IMR-90 (cell line): ENCODE measurements at regions not wholly inside any gene's neighbourhood (a gene's known extent, or its start where the extent isn't known, plus 50 kb on each side); places are given as distances from the start of the nearest gene placed in this dataset.

Experiments used
- ATAC-seq: fragments of 200-7000 bp; cut with Tn5 transposase; 2 replicates; pipeline ENCODE4 v1.9.1; 2020; ENCODE audit warnings: low read depth, mild to moderate bottlenecking, moderate library complexity
- BruUV-seq: library from RNA; stranded (reverse); fragments of 400-500 nt; replicated peaks from 2 replicates; lab custom pipeline; 2021; lab: Mats Ljungman, UMichigan
- CTCF ChIA-PET: fragments of 300-600 bp; formaldehyde crosslinking; extraction: SDS; loops from one replicate; lab custom pipeline; 2021; ENCODE audit warnings: antibody characterized with exemption; lab: Yijun Ruan, JAX
- POLR2A ChIA-PET: fragments of 300-600 bp; sonication (Branson Sonifier 250); formaldehyde crosslinking; loops from one replicate; lab custom pipeline; 2022; ENCODE audit warnings: antibody characterized with exemption; ENCODE audit not compliant: unreplicated experiment; lab: Charles Lee
- DNase-seq: peaks from one replicate; pipeline ENCODE4 v3.0.0; 2013
- H2AFZ ChIP-seq: replicated peaks from 2 replicates; pipeline ENCODE3; 2013; ENCODE audit warnings: low read length, mild to moderate bottlenecking; ENCODE audit not compliant: poor library complexity
- H2AK5ac ChIP-seq: 2 replicates; pipeline ENCODE4 v1.6.1; 2013; ENCODE audit warnings: low read depth, low read length, inconsistent platforms
- H2AK9ac ChIP-seq: replicated peaks from 2 replicates; pipeline ENCODE3; 2013; ENCODE audit warnings: mild to moderate bottlenecking, low read depth, low read length, moderate library complexity; ENCODE audit not compliant: poor library complexity
- H2BK120ac ChIP-seq: 2 replicates; pipeline ENCODE4 v1.6.1; 2013; ENCODE audit warnings: low read depth, low read length, inconsistent platforms
- H2BK15ac ChIP-seq: 3 replicates; pipeline ENCODE4 v1.6.1; 2013; ENCODE audit warnings: low read depth, low read length, inconsistent platforms
- H2BK20ac ChIP-seq: 2 replicates; pipeline ENCODE4 v1.6.1; 2013; ENCODE audit warnings: low read depth, mild to moderate bottlenecking, inconsistent platforms, low read length, moderate library complexity
- H2BK5ac ChIP-seq: 2 replicates; pipeline ENCODE4 v1.6.1; 2013; ENCODE audit warnings: mild to moderate bottlenecking, low read depth, low read length, inconsistent platforms; ENCODE audit not compliant: poor library complexity, severe bottlenecking
- H3K14ac ChIP-seq: replicated peaks from 2 replicates; pipeline ENCODE4 v1.6.1; 2013; ENCODE audit warnings: low read depth, low read length, inconsistent platforms
- H3K18ac ChIP-seq: 2 replicates; pipeline ENCODE4 v1.6.1; 2013; ENCODE audit warnings: low read depth, low read length, control low read depth
- H3K23ac ChIP-seq: 2 replicates; pipeline ENCODE4 v1.6.1; 2013; ENCODE audit warnings: low read depth, low read length, inconsistent platforms
- H3K27ac ChIP-seq: 2 replicates; pipeline ENCODE4 v1.5.1; 2013; ENCODE audit warnings: mild to moderate bottlenecking, control low read depth, low read length; ENCODE audit not compliant: insufficient read depth
- H3K27me3 ChIP-seq: 2 replicates; pipeline ENCODE4 v1.6.1; 2013; ENCODE audit warnings: low read length; ENCODE audit not compliant: control insufficient read depth, insufficient read depth
- H3K36me3 ChIP-seq: 2 replicates; pipeline ENCODE4 v1.6.1; 2013; ENCODE audit warnings: low read length, mixed read lengths; ENCODE audit not compliant: control insufficient read depth, insufficient read depth
- H3K4ac ChIP-seq: 2 replicates; pipeline ENCODE4 v1.6.1; 2013; ENCODE audit warnings: low read depth, low read length, inconsistent platforms
- H3K4me1 ChIP-seq: 2 replicates; pipeline ENCODE4 v1.6.1; 2013; ENCODE audit warnings: low read length, mixed read lengths; ENCODE audit not compliant: control insufficient read depth, insufficient read depth
- H3K4me2 ChIP-seq: 2 replicates; pipeline ENCODE4 v1.6.1; 2013; ENCODE audit warnings: low read depth, mild to moderate bottlenecking, control low read depth, low read length, moderate library complexity
- H3K4me3 ChIP-seq: 2 replicates; pipeline ENCODE4 v1.5.1; 2013; ENCODE audit warnings: low read depth, mild to moderate bottlenecking, control low read depth, low read length, moderate library complexity; ENCODE audit not compliant: insufficient read depth
- H3K56ac ChIP-seq: 2 replicates; pipeline ENCODE4 v1.6.1; 2013; ENCODE audit warnings: low read length, inconsistent platforms; ENCODE audit not compliant: insufficient read depth; ENCODE audit errors: extremely low read depth
- H3K79me1 ChIP-seq, 2 experiments: 2 replicates each; pipeline ENCODE4 v1.6.1; 2013; ENCODE audit warnings: low read length in 2 of 2, inconsistent platforms in 1 of 2, low read depth in 1 of 2
- H3K9ac ChIP-seq: 2 replicates; pipeline ENCODE4 v1.6.1; 2013; ENCODE audit warnings: low read depth, low read length, control low read depth
- H3K9me1 ChIP-seq: 2 replicates; pipeline ENCODE4 v1.6.1; 2013; ENCODE audit warnings: low read length, inconsistent platforms; ENCODE audit not compliant: insufficient read depth
- H3K9me3 ChIP-seq: 2 replicates; pipeline ENCODE4 v1.6.1; 2013; ENCODE audit warnings: low read length; ENCODE audit not compliant: control insufficient read depth, insufficient read depth
- H4K20me1 ChIP-seq: 2 replicates; pipeline ENCODE4 v1.6.1; 2013; ENCODE audit warnings: low read length, inconsistent platforms; ENCODE audit not compliant: insufficient read depth
- H4K5ac ChIP-seq: 2 replicates; pipeline ENCODE4 v1.6.1; 2013; ENCODE audit warnings: mild to moderate bottlenecking, low read depth, low read length, control low read depth
- H4K8ac ChIP-seq, 2 experiments: 2 replicates each; pipeline ENCODE4 v1.6.1; 2013; ENCODE audit warnings: low read depth in 2 of 2, low read length in 2 of 2, control low read depth in 1 of 2, inconsistent platforms in 1 of 2
- H4K91ac ChIP-seq: 2 replicates; pipeline ENCODE4 v1.6.1; 2013; ENCODE audit warnings: low read depth, low read length, inconsistent platforms; ENCODE audit not compliant: insufficient read depth
- BHLHE40 ChIP-seq: fragments of 150-350 bp; IDR thresholded peaks from 2 replicates; pipeline ENCODE4 v1.6.1; 2016; ENCODE audit warnings: mild to moderate bottlenecking, low read depth, low read length
- CEBPB ChIP-seq: IDR thresholded peaks from 2 replicates; pipeline ENCODE4 v1.6.1; 2012; ENCODE audit warnings: low read depth, low read length, improper control_type of control experiment
- CHD1 ChIP-seq: IDR thresholded peaks from 2 replicates; pipeline ENCODE4 v1.6.1; 2012; ENCODE audit warnings: low read depth, low read length, improper control_type of control experiment
- ELK1 ChIP-seq: fragments of 150-350 bp; IDR thresholded peaks from 2 replicates; pipeline ENCODE4 v1.6.1; 2016; ENCODE audit warnings: low read depth, mild to moderate bottlenecking, low read length, moderate library complexity, borderline replicate concordance
- FOS ChIP-seq: fragments of 150-350 bp; IDR thresholded peaks from 2 replicates; pipeline ENCODE4 v1.6.1; 2016; ENCODE audit warnings: low read depth, low read length
- MAFK ChIP-seq: IDR thresholded peaks from 2 replicates; pipeline ENCODE4 v1.6.1; 2012; ENCODE audit warnings: low read depth, low read length, improper control_type of control experiment
- RAD21 ChIP-seq: IDR thresholded peaks from 2 replicates; pipeline ENCODE4 v1.6.1; 2012; ENCODE audit warnings: low read length, improper control_type of control experiment
- RCOR1 ChIP-seq: IDR thresholded peaks from 2 replicates; pipeline ENCODE4 v1.6.1; 2012; ENCODE audit warnings: mild to moderate bottlenecking, low read length, improper control_type of control experiment; ENCODE audit not compliant: insufficient replicate concordance
- WGBS, 2 experiments: methylation state at CpG; one replicate each; pipeline versions ENCODE4 v1.1.5 to v1.1.7; 2013; ENCODE audit warnings: missing lambda C conversion rate in 2 of 2; ENCODE audit not compliant: insufficient read length in 1 of 2; ENCODE audit errors: extremely low coverage in 2 of 2; 5-methylcytosine and 5-hydroxymethylcytosine counted together
- dilution Hi-C: fragments of 300-500 bp; cut with HindIII; formaldehyde crosslinking; loops from one replicate; pipeline ENCODE4 v1.14.3; 2018; ENCODE audit warnings: low sequenced_read_pairs; ENCODE audit not compliant: unreplicated experiment
- in situ Hi-C: fragments of 300-500 bp; cut with MboI; formaldehyde crosslinking; loops from 3 replicates; pipeline ENCODE4 v1.14.3; 2019; ENCODE audit warnings: low sequenced_read_pairs, inconsistent platforms, mixed read lengths
- intact Hi-C: fragments of 100-400 bp; cut with micrococcal nuclease; formaldehyde crosslinking; loops from 2 replicates; pipeline ENCODE4 v1.10.0; 2022
- TF ChIP-seq, protein P1 (sequence below): fragments of 150-350 bp; IDR thresholded peaks from 2 replicates; pipeline ENCODE4 v1.6.1; 2017; ENCODE audit warnings: mild to moderate bottlenecking, antibody characterized with exemption, low read length, low read depth

DNA sequence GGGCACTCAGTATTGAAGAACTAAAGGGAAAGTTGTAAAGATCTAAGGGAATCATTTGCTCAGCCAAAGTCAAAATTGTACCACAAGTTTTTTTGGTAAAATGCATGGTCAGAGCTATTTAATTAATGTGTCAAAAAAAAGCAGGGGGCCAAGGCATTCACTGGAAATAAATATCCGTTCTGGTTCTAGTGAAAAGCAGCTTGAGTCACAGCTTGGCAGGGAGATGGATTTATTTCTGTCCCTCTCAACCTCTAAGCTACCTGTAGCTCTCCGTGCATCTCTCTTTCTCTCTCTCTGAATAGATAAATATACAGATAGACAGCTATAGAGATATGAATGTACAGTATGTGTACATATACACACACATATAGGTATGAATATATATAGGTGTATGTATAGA is 554.4 kb upstream of the TMEM132C start:
- Histone ChIP-seq H2AFZ (no peak overlapping the region), H2BK20ac (no peak overlapping the region), H2BK5ac (no peak overlapping the region), H3K23ac (no peak overlapping the region), H3K18ac (no peak overlapping the region), H3K79me1 (no peaks in the 10 kb centered on the region), H3K4me2 (no peak overlapping the region), H3K27me3 (no peaks in the 10 kb centered on the region), H3K9me3 (peaks cover 5% of the 10 kb centered on the region; the same call in 1 of the 2 replicates), H4K5ac (no peak overlapping the region), H3K4me3 (no peak overlapping the region), H4K91ac (no peak overlapping the region), H3K9ac (no peak overlapping the region), H3K56ac (no peak overlapping the region), H3K4ac (no peak overlapping the region), H3K9me1 (no peaks in the 10 kb centered on the region), H4K20me1 (no peaks in the 10 kb centered on the region), H3K36me3 (no peaks in the 10 kb centered on the region), H3K14ac (no peak overlapping the region), H2BK15ac (no peak overlapping the region), H3K27ac (no peak overlapping the region), H2AK5ac (no peak overlapping the region), H2BK120ac (no peak overlapping the region), H3K4me1 (no peaks in the 10 kb centered on the region), H4K8ac (no peak overlapping the region), H2AK9ac (no peak overlapping the region)
- no CpG with 5 or more reads among the region's 2 CpGs for WGBS, 2 experiments
- ChIA-PET CTCF (interaction anchor here (0.6 kb wide), 1 partner anchor 357 kb away, joined by 3 read pairs; no protein-coding TSS in a partner anchor), POLR2A (no interaction called here)
- no peak for DNase-seq
- in situ Hi-C loops: no loop called here
- no TSS peak for BruUV-seq
- dilution Hi-C loops: no loop called here
- TF ChIP-seq RAD21 (no peak), CHD1 (no peak), RCOR1 (no peak), CEBPB (no peak), FOS (no peak), ELK1 (no peak), BHLHE40 (no peak), MAFK (no peak)
- TF ChIP-seq, protein P1, sequence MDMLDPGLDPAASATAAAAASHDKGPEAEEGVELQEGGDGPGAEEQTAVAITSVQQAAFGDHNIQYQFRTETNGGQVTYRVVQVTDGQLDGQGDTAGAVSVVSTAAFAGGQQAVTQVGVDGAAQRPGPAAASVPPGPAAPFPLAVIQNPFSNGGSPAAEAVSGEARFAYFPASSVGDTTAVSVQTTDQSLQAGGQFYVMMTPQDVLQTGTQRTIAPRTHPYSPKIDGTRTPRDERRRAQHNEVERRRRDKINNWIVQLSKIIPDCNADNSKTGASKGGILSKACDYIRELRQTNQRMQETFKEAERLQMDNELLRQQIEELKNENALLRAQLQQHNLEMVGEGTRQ: no peak
- ATAC-seq: no peak
- intact Hi-C loops: no loop called here
